NCI-H2171 treated with DMSO at 0.1 percent for 48 hours (cell line): ENCODE measurements at regions not wholly inside any gene's neighbourhood (a gene's known extent, or its start where the extent isn't known, plus 50 kb on each side); places are given as distances from the start of the nearest gene placed in this dataset.
A peak's percentile ranks its signal among the peaks of the same experiment; 100 is the strongest.

ENCODE experiments used
- DNase-seq: peaks from one replicate; lab custom pipeline; 2025; lab: John Stamatoyannopoulos, UW

DNA sequence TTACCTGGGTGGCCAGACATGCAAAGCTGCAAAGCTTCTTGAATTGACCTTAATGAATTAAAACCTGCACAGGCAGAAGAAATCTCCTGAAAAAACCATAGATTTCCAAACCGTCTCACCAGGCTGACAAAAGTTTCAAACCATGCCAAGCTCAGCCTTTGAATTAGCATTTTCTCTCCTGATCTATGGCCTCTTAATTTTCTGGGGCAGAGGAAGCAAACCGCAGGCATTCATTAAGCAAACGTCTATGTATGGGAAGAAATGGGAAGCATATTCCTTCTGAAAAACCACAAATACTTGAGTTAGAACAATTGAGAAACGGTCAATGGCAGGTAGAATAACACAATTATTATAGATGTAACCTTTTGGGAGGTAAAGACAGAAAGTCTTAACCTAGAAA, 500.2 kb upstream of the NR2F2 start:
- DNase-seq: no peak

DNA sequence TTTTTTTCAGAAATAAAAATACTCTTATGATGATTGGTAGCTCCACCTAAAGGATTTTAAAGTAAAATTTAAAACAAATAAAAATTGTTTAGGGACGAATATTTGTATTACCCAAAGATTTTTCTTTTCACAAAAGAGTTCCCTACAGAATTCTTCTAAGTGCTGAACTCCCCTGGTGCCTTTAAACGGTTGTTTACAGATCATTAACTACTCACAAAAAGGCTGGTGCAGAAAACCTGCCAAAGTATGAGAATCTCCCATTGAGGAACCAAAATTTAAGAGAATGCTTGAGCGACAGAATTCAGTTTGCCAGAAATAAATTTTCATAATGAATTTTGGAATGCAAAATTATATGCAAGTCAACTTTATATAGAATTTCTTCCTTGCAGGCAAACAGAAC, 497.8 kb upstream of the NR2F2 start:
- peak; percentile 66 for DNase-seq

DNA sequence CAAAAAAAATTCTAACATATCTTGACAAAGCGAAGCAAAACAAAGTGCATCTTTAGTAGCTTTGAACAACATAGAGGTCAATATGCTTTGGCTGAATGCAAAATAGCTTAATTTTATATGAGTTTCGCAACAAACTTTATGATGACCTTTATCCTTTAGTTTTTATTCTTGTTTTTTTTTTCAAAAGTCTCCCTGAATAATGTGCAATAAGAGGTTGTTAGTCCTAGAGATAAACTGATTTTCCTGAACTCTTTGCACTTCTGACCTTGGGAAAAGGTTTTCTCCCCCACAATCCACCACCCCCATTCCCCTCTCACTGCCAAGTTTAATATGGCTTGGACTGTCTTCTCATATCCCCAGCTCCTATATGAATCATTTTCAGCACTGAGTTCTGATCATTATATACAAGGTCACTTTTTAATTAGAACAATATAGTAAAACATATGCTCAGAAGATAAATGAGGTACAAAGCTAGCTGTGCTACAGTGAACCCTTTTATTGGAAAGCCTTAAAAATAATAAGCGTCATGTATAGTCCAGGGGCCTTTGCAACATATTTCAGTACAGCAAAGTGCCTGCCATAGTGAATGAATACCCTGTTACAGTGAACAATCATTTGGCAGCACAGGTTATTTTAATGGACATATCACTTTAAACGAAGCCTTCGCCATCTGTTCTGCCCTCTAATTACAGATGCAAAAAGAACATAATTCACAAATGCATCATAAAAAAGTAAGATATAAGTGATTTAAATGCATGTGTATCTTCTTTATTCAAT, 496.3 kb upstream of the NR2F2 start:
- DNase-seq: peak; percentile 66

DNA sequence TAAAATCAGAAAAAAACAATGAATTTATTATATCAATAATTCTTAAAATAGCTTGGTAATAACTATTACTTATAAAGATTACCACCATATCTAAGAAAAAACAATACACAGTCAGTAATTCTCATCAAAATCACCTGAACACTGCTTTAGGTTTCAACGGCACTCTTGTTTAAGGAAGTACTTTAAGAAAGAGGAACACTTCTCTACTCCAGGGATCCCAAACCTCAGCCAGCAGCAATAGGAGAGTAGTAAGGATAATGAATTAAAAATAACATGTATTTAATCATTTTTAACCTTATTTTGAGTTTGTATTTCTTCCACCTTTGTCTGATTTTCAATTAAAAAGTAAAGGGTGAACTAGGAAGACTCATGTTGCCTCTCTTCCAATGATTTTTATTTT, 494.0 kb upstream of the NR2F2 start:
- no peak for DNase-seq

DNA sequence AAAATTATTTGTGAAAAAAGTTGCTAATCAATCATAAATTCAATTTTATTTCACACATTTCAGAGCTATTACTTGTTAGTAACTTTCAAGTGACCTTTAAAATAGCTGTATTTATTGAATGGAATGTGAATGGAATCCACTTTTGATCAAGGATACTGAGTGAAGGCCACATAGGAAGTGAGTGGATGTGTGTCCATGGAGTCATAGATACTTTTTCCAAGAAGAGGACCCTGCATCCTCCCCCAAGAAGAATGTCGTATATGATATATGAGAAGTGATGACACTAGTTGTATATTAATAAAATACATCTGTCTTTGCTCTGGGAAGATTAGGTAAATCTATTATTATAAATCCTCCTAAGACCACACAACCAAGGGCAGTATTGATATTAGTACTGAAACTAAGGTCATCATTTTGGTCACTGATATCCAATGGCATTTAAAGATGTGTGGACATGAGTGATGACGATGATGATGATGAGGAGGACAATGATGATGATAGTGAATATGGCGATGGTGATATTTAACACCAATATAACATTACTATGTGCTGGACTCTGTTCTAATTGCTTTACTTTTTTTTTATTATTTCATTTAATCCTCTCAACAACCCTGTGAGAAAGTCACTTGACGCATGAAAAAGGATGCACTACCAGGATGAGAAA, 493.0 kb upstream of the NR2F2 start:
- DNase-seq: no peak

DNA sequence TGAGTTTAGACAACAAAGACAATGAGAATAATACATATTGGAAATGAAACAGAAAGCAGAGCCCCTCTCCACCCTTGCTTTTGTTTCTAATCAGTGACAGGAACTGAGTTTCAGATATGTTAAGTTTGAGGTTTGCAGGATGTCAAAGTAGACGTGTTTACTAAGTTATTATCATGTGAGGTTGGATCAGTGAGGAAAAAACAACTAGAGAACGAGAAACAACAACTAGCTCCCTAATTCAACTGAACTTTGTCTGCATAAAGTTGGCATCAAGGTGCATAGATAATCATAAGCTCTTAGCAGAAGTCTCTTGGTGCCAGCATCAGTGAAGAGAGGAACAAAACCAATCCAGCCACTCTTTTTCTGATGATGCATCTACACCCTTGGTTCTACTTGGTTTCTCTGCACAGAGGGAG, 491.1 kb upstream of the NR2F2 start:
- no peak for DNase-seq

DNA sequence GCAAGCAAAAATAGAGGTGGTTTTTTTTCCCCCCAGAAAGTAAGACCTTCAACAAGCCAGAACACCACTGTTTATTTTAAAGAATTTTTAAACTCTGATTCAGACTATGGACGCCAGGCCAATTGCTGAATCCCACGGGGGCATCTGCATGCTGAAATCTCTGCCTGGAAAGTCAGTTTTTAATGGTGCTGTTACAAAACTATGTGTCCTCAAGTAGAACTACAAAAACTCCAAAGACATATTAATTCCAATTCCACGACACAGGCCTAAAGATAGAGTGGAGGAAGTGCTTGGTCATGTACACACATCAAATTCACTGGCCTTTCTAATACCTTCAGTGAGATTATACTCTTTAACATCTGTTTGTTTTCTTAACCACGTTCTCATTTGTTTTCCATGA, 490.5 kb upstream of the NR2F2 start:
- no peak for DNase-seq

DNA sequence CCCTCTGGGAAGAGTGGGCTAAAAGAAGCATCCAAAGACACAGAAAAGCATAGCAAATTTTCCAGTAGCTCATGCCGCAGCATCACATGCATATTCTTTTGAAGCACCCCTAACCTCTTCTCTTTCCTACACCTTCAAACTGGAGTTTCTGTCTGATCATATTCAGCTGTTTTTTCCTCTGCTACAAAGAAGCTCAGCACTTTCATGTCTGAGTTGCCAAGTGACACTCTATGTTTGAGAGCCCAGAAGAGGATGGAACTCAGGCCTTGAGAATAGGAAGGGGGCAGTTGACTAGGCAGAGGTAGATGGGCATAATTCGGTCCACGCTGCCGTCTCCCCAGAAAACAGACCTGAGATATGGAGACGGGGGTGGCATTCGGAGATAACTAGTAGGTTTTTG, 489.6 kb upstream of the NR2F2 start:
- no peak for DNase-seq

DNA sequence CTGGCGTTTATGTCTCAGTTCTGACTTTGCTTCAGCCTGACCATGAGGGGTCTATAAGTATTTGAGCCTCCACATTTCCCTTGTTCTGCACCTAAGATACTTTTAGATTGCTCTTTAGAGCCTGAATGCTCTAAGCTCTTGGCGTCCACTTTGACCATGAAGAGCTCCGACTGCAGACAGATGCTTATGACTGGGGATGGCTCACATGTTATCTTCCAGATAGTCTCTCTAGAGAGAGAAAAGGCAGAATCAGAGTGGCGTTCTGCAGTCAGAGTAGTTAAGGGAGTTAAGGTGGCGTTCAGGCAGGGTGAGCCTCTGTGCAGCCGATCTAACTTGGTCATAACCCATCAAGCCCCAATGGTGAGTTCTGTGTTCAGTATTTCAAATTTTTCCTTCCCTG, 487.9 kb upstream of the NR2F2 start:
- no peak for DNase-seq

DNA sequence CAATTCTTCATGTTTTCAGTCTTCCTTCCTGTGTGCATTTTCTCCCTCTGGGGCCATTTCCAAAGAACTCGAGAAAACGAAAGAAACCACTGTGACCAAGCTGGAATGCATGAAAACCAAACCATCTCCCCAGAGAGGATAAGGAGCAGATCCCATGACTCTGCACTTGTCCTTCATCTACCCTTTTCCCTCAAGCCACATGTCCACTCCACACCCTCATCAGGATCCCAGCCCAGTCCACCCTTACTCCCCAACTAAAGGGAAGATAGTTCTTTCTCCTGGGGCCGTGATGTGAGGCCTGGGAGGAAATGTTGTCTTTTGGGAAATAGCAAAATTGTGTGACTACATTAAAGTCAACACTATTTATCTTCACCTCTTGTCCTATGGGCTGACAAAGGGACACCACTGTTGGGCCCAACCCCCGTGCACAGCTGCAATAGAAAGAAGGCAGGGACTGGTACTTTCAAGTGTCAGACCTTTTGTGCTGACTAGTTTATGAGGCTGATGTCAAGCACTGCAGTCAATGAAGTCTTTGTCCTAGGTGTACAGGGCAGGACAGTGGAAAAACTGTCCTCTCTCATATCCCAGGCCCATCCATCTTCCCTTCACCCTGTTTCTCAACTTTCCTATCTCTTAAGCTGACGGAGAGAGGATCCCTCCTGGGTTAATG, 487.1 kb upstream of the NR2F2 start:
- DNase-seq: peak; percentile 29

DNA sequence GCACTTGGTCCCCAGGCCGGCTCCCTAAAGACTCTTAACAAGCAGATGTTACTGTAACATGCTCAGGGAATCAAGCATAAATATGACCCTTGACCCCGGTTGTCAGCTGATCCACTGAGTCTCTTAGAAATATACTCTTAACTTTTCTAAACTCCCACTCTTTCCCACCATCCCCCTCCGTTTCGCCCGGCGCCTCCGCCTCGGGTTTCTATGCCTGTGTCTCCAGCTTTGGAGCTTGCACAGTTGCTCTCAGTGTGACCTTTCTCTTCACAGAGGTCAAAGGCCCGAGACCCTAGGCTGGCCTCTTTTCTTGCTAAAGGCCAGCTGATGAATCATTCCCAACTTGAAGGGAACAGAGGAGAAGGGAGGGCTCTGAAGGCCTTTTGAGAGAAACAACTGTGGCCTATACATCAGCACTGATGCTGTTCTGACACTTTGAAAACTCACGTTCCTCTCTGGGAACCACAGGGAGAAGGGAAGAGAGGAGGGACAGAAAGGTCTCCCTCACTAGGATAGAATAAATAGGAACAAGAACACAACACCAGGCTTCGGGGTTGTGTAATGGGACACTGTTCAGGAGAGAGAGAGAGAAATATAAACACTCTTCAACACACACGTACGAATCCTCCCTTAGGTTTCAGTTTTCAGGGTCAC, 484.5 kb upstream of the NR2F2 start:
- peak; percentile 59 for DNase-seq

DNA sequence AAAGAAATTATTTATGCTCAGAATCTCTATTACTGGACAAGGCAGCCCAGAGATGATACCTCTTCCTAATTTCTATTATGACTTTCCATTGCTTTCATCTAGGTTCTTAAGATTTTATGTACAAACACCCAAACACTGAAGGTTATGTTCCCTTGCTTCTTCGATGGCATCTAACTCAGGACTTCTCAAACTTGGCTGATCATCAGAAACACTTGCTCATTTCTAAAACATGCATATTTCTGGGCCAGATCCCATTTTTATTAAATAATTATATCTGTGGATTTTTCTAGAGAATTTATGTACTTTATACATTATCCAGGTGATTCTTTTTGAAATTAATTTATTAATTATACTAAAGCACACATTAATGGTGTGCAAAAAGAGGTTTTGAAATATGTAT, 482.4 kb upstream of the NR2F2 start:
- no peak for DNase-seq

DNA sequence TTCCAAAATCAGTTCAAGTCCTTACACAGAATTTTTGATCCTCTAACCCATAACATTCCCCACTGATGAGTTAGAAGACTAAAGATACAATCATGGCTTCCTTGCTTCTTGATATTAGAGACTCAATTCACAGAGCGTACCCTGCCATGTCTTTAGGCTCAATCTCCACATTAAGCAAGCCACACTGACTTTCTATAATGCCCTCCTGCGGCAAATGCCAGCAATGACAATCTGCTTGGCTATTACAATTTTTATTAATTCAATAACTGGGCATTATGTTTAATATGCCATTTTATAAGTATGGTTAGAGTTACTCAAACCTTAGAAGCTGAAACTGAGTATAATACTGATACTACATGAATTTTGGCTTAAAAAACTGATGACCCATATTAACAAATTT, 479.7 kb upstream of the NR2F2 start:
- peak; percentile 32 for DNase-seq

DNA sequence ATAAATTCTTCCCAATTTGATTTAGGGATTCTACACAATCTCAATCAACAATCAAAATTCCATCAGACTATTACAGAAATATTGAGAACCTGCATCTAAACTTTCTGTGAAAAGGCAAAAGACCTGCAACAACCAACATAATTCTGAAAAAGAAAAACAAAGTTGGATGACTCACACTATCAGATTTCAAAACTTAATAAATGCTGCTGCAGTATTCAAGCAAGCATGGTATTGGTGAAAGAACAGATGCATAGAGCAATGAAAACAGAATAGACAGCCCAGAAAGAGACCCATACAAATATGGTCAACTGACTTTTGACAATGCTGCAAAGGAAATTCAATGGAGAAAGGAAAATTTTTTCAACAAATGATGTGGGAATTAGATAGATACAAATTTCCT, 477.1 kb upstream of the NR2F2 start:
- DNase-seq: no peak

DNA sequence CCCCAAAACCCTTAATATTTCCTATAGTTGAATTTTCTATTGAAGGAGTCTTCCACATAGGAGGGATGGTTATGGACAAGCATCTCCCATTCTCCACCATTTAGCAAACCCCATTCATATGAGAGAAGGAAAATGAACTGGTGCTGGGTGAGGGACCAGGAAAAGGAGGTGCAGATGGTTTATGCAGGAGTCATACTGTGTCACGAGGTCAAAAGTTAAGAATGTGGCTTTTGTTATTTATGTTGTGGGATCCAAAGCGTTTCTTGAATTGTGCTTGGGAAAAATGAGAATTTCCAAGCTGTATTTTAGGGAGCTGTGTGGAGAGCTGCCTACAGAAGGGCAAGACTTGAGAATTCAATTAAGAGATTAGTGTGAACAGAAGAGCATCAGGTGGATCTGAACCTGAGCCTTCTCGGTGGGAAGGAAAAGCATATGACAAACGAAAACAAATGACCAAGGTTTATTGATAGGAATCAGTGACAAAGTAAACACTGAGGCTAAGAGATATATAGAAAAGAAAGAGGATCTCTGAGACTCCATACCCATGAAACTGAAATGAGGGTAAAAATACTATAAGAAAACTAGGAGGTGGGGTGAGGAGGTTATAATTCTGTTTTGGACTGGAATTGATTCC, 473.3 kb upstream of the NR2F2 start:
- no peak for DNase-seq

DNA sequence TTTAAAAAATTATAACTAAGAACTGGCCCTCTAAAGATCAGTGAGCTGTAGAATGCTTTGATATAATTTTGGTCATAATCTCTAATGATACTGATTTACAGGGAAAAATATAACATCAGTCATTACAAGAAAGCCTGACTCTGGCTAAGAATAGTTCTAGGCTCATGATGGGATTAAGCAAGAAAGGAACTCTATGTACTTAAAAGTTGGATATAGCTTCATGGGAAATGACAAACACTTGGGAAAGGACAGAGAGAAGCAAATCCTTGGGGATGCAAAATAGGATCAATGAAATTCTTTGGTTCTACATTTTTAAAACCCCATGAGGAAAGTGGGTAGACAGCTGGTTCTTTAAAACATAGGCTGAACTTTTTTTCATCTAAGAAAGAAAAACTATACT, 472.7 kb upstream of the NR2F2 start:
- no peak for DNase-seq

DNA sequence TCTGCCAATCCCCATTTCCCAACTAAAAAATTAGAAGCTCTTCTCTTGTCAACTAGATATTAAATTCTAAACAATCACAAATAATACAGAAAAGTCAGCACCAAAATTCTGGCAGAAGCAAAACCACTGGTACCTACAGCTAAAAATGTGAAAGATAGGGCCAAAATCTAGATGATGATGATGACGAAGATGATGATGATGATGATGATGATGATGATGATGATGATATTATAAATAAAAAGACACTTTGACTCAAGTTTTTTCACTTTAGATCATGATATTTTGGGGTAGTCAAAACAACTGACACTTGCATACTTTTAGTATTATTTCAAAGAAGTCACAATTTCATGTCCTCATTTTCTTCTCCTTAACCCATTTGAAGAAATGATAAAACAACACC, 470.1 kb upstream of the NR2F2 start:
- DNase-seq: no peak

DNA sequence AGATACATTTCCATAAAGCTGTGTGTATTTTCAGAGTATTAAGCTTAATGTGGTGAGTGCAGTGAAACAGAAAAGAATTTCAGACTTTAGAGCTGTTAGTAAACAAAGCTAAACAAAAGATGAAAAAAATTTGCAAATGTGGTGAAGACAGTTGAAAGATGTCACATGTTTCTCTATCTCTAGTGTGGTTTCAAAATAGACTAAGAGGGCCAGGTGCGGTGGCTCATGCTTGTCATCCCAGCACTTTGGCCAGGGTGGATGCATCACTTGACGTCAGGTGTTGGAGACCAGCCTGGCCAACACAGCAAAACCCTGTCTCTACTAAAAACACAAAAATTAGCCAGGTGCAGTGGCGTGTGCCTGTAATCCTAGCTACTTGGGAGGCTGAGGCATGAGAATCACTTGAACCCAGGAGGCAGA, 466.0 kb upstream of the NR2F2 start:
- no peak for DNase-seq

DNA sequence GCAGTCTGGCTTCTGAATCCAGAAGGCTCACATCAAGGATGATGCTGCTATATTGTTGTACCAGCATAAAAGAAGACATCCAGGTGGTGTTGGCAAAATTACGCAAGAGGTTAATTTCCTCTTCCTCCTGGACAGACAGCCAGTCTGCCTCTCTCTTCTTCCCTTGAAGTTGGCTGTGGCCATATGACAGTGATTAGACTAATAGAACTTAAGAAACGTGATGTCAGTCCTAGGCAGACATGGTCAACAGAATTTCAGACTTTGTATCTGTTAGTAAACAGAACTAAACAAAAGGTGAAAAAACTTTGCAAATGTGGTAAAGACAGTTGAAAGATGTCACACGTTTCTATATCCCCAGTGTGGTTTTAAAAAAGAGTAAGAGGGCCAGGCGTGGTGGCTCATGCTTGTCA, 465.2 kb upstream of the NR2F2 start:
- no peak for DNase-seq

DNA sequence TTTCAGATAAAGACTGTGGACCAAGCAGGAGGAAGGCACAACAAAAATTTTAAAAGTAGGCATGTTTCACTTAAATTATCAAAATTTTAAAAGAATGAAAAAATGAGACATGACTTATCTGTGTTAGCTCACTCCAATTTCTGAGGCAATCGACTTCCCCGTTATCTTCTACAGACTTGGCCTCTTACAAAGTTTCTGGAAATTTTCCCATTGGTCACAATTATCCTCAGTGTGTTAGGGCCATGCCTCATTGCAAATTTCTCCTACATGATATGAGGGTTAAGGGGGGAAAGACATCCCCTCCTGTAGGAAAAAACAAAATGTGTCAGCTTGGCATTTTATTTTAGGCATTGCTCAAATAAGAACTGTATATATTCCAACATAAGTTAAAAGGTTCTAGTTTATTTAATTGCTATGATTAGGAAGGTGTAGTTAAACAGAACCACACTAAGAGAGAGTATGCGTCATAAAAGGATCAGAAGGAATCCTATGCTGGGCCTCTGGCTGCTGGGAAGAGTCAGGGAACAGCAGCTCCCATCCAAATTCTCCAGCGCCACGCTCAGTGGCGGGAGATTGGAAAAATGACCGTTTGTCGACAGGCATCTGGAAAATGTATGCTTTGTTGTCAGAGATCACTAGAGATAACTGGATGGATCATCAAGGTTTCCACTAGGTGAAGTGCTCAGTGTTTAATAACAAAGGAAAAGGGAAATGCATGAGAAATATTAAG, 463.6 kb upstream of the NR2F2 start:
- no peak for DNase-seq

DNA sequence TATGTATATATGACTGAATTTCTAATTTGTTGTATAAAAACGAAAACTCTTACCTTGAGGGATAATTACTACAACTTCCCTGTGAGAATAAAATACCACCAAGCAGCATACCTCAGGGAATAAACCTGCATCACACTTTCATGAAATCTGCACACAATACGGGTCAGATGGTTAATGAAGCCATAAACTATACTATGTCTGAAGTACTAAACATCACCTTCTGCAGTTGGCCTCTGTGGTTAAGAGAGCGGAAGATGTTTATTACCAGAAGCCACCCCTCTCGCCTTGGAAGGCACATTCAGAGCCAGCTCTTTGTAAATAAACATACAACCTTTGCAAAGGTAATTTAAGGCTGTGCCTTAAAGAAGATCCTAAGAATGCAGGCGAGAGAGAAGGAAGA, 462.1 kb upstream of the NR2F2 start:
- no peak for DNase-seq

DNA sequence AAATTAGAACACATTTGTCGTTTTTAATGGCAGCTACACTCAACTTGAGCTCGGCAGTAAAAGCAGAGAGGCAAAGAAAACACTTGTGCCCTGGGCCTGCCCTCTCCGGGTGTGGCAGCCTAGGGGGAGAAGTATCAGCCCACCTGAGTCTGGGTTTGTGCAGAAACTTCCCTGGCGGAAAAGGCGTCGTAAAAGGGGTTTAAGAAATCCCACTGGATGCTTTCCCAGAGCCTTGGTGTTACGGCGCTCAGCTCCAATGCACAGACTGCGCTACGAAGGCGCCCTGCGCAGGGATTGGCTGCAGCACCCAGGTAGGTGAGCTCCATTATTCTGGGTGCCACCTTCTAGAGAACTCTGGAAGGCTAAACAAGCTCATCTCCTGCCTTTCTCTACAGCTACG, 461.5 kb upstream of the NR2F2 start:
- no peak for DNase-seq
